Fibroblast of skin of abdomen (primary cell): ENCODE measurements at regions not wholly inside any gene's neighbourhood (a gene's known extent, or its start where the extent isn't known, plus 50 kb on each side); places are given as distances from the start of the nearest gene placed in this dataset.

Experiments used
- DNase-seq: peaks from one replicate; pipeline ENCODE4 v3.0.0-alpha.2; 2013

DNA sequence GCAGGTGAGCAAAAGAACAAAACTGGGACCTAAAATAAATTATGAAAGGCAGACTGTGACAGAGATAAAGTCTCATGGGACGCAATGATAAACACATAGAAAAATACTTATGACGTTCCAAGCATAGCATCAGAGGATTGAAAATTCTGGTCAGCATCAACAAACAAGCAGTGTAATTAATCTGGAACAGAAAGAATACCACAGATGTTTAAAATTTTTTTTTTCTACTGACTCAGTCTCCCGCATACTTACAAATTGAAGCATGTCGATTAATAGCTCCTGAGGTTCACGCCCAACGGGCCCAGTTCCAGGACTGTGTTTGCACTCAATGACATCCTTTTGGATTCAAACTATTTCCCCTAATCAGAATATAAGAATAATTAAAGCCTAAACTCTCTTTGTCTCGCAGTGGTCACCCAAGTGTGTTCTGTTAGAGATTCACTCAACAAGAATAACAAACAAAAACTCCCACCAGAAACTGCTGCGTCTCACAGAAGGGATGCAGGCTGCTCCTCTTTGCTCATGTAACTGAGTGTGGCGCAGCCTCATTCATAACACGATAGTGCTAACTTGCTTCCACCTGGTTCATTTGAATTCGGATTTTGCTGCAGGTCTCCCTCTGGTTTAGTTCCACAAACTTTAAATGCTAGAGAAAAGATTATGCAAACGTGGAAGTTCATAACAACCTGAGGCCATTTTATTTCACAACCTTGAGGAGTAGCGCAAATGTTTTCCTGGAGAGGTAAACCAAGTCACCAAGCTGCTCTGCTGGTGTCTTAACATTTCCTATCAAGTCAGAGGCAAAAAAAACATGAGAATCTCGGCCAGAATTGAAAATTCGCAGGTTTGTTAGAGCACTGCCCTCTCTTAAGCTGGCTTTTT lies 69.0 kb upstream of the CITED2 start:
- peak; percentile 49 for DNase-seq

GRCh38 chr6:139442188-139442671 lies 67.8 kb upstream of the CITED2 start:
- no peak for DNase-seq

- DNase-seq, result no peak
These were observed 64.9 kb upstream of the CITED2 start for GRCh38 chr6:139439349-139439748.

GRCh38 chr6:139438775-139439174 lies 64.3 kb upstream of the CITED2 start:
- no peak for DNase-seq

DNA sequence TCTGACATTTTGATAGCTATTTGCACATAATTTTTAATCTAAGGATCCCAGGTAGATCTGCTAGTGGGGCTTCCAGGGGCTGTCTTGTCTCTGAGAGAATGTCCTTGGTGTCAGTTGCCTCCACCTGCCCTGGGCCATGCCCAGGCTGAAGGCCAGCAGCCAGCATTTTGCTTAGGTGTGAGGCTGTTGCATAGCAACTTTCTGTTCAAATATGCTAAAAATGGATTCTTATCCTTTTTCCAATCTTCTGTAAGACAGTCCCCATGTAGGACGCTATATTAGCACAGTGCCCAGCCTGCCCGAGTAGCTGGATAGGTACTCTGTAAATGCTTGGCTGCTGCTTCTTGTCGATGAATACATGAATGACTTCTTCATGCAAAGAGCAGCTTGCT lies 62.5 kb upstream of the CITED2 start:
- no peak for DNase-seq

GRCh38 chr6:139436200-139436956 lies 61.9 kb upstream of the CITED2 start:
- peak; percentile 45 for DNase-seq

DNA sequence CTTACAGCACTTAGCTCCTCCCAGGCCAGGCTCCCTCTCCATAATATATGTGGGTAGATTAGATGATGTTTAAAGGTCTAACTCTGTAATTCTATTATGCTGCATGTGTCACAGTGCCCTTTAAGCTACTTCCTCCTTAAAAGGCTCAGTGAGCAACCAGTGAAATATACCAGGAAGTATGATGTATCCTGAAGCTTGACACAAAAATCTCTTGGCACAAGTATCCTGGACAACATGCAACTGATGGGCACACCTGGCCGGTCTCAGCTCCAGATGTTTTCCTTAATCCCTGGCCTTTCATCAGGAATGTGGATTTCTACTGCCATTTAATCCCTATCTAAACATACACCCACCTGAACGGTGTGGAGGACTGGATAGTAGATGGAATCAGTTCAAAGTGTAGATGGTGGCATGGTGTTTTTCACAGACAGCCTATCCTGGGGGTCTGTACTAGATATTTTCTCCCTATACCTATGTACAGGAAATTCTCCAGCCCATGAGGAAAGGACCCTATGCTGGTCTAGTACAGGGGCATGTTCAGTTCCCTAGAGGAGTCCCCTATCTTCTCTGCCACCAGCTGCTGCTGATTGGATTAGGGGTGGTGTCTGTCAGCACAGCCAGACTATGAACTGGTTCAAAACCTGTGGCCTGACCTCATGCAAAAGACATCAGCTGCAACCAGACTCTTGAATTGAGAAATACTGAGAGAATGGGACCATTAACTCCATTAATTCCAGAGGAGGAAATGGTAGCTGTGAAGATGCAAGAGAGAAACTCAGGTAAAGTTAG lies 59.4 kb upstream of the CITED2 start:
- DNase-seq, result peak; percentile 33

- no peak for DNase-seq
These were observed 57.1 kb upstream of the CITED2 start for GRCh38 chr6:139431602-139431956.

DNA sequence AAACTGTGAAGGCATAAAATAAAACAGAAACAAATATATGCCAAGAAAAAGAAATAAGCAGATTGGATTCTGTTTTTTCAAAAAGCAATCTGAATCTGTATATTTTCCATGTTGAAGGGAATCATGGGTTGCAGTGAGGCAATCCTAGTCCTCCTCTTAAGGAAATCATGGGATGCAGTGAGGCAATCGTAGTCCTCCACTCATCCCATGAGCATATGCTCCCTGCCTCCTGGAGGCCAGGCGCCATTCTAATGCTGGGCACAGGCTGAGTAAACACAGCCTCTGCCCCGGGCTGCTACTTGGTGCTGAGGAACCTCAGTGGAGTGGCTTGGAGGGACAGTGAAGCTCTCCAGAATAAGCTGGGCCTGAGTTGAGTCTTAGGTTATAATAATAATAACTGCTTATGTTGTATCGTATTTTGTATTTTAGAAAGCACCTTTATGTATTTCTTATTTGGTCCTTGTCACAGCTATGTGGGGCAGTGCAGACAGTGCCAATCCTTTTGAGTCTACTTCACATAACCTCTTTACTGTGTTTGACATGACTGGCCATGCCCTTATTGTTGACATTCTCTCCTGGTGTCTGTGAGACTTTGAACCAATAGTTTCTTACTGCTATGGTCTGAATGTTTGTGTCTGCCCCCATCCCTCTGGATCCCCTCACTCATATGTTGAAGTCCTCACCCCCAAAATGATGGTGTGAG lies 56.6 kb upstream of the CITED2 start:
- no peak for DNase-seq

DNA sequence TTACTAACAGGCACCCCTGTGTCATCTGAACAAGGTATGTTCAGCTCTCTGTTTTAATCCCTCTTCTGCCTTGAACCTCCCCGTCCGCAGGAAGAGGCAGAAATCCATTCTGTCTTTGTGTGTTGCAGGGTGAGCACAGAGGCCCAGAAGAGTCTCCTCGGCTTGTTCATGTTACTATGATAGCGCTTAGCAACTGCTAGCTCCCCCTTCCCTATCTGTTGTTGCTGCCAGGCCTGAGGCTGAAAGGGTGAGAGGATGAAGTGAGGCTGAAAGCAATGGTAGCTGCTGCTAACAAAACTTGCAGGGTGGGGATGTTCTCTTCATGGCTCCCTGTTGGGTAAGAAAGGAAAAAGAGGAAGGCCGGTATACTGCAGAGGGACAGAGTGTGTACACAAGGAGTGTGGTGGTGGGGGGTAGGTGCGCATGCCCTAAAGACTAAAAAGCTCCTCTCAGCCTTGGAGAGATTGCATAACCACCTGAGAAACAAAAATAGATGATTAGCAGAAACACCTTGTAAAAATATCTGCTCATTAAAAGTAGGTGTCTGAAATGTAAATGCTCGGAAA lies 55.2 kb upstream of the CITED2 start:
- no peak for DNase-seq

GRCh38 chr6:139427199-139427598 lies 52.8 kb upstream of the CITED2 start:
- DNase-seq, result no peak

GRCh38 chr6:139426795-139427194 lies 52.3 kb upstream of the CITED2 start:
- DNase-seq, result no peak

- DNase-seq, result no peak
These were observed 51.3 kb upstream of the CITED2 start for GRCh38 chr6:139425780-139426179.

- no peak for DNase-seq
These were observed 49.7 kb upstream of the CITED2 start for GRCh38 chr6:139423971-139424667.
